ENCODE measurements at regions not wholly inside any gene's neighbourhood (a gene's known extent, or its start where the extent isn't known, plus 50 kb on each side); places are given as distances from the start of the nearest gene placed in this dataset.

DNA sequence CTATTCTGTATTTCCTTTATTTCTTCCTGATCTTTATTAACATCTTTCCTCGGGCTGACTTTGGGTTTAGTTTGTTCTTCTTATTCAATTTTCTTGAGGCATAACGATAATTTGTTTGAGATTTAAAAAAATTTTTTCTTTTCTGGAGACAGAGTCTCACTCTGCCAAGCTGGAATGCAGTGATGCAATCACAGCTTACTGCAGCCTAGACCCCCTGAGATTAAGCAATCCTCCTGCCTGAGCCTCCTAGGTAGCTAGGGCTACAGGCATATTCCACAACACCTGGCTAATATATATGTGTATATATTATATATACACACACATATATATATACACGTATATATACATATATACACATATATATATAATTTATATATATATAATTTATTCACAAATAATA, 540.2 kb downstream of the NXPH1 start:
- TF ChIP-seq, protein P1, sequence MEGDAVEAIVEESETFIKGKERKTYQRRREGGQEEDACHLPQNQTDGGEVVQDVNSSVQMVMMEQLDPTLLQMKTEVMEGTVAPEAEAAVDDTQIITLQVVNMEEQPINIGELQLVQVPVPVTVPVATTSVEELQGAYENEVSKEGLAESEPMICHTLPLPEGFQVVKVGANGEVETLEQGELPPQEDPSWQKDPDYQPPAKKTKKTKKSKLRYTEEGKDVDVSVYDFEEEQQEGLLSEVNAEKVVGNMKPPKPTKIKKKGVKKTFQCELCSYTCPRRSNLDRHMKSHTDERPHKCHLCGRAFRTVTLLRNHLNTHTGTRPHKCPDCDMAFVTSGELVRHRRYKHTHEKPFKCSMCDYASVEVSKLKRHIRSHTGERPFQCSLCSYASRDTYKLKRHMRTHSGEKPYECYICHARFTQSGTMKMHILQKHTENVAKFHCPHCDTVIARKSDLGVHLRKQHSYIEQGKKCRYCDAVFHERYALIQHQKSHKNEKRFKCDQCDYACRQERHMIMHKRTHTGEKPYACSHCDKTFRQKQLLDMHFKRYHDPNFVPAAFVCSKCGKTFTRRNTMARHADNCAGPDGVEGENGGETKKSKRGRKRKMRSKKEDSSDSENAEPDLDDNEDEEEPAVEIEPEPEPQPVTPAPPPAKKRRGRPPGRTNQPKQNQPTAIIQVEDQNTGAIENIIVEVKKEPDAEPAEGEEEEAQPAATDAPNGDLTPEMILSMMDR (IDR thresholded peaks at IDR 0.05): no peak
- TF ChIP-seq EP300 (IDR thresholded peaks at IDR 0.05): no peak
- TF ChIP-seq POLR2AphosphoS5 (IDR thresholded peaks at IDR 0.05): no peak
- TF ChIP-seq POLR2A (IDR thresholded peaks at IDR 0.05): no peak

Measured in upper lobe of left lung (tissue), 4 donors.